RWPE2 (cell line): ENCODE measurements at regions not wholly inside any gene's neighbourhood (a gene's known extent, or its start where the extent isn't known, plus 50 kb on each side); places are given as distances from the start of the nearest gene placed in this dataset.

Experiments
- ATAC-seq: fragments of 200-7000 bp; cut with Tn5 transposase; 3 replicates; pipeline ENCODE4 v1.9.1; 2021; ENCODE audit warnings: low read depth
- DNase-seq: peaks from one replicate; pipeline ENCODE4 v3.0.0-alpha.2; 2020; ENCODE audit warnings: low spot score
- H3K27ac ChIP-seq: fragments of 450-650 bp; 2 replicates; pipeline ENCODE4 v1.5.1; 2017; ENCODE audit warnings: mild to moderate bottlenecking; ENCODE audit not compliant: poor library complexity, severe bottlenecking
- H3K27me3 ChIP-seq: fragments of 250-450 bp; sonication (Bioruptor Pico); 2 replicates; pipeline ENCODE4 v1.5.1; 2021; ENCODE audit warnings: mild to moderate bottlenecking, moderate library complexity; ENCODE audit not compliant: insufficient read depth, poor library complexity, severe bottlenecking
- H3K36me3 ChIP-seq: fragments of 250-450 bp; sonication (Bioruptor Pico); 2 replicates; pipeline ENCODE4 v1.5.1; 2020; ENCODE audit warnings: low read depth, mild to moderate bottlenecking, moderate library complexity
- H3K4me1 ChIP-seq: fragments of 250-450 bp; sonication (Bioruptor Pico); 2 replicates; pipeline ENCODE4 v1.5.1; 2021; ENCODE audit warnings: mild to moderate bottlenecking, moderate library complexity; ENCODE audit not compliant: insufficient read depth, poor library complexity, severe bottlenecking
- H3K4me3 ChIP-seq: fragments of 250-450 bp; sonication (Bioruptor Pico); 2 replicates; pipeline ENCODE4 v1.5.1; 2021; ENCODE audit warnings: mild to moderate bottlenecking, moderate library complexity; ENCODE audit not compliant: severe bottlenecking
- H3K9me3 ChIP-seq: fragments of 250-450 bp; sonication (Bioruptor Pico); 2 replicates; pipeline ENCODE4 v1.5.1; 2021; ENCODE audit warnings: mild to moderate bottlenecking, moderate library complexity; ENCODE audit not compliant: severe bottlenecking
- TF ChIP-seq, protein P1 (sequence below): fragments of 450-650 bp; IDR thresholded peaks from one replicate; pipeline ENCODE4 v1.5.1; 2017; ENCODE audit warnings: mild to moderate bottlenecking, moderate library complexity; ENCODE audit not compliant: poor library complexity, severe bottlenecking

DNA sequence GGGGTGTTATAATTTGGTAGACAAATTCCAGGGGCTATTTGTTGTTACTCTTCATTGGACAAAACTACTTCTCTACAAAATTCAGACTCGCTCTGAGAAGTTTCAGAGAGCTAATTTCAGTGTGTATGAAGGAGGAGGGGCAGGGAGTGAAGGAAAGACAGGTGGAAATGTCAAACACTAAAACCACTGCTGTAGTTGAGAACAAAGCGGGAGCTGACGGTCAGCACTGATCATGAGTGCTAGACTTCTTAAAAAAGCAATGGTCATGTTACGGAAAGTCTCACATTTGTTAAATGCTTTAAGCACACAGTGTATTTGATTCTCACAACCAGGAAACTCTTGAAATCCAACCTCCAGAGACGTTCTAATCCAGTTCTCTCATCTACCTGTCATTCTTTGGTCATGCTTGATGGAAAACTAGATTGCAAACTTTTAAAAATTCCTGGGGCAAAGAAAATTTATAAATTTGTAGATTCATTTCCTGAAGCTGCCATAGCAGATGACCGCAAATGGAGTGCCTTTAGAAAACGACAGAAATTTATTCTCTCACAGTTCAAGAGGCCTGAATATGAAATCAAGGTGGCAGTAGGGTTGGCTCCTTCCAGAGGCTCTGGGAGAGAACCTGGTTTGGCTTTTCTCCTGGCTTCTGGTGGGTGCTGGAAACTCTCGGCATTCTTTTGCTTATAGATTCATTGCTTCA lies 100.7 kb upstream of the CARMIL1 start:
- H3K4me3 ChIP-seq, result no peak overlapping the region
- peak overlapping the region; percentile 24 for H3K27ac ChIP-seq
- H3K9me3 ChIP-seq, result no peaks in the 10 kb centered on the region
- no peaks in the 10 kb centered on the region for H3K27me3 ChIP-seq
- TF ChIP-seq, protein P1, sequence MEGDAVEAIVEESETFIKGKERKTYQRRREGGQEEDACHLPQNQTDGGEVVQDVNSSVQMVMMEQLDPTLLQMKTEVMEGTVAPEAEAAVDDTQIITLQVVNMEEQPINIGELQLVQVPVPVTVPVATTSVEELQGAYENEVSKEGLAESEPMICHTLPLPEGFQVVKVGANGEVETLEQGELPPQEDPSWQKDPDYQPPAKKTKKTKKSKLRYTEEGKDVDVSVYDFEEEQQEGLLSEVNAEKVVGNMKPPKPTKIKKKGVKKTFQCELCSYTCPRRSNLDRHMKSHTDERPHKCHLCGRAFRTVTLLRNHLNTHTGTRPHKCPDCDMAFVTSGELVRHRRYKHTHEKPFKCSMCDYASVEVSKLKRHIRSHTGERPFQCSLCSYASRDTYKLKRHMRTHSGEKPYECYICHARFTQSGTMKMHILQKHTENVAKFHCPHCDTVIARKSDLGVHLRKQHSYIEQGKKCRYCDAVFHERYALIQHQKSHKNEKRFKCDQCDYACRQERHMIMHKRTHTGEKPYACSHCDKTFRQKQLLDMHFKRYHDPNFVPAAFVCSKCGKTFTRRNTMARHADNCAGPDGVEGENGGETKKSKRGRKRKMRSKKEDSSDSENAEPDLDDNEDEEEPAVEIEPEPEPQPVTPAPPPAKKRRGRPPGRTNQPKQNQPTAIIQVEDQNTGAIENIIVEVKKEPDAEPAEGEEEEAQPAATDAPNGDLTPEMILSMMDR, result no peak
- no peaks in the 10 kb centered on the region for H3K36me3 ChIP-seq
- peaks cover 38% of the 10 kb centered on the region for H3K4me1 ChIP-seq
- ATAC-seq, result no peak
- no peak for DNase-seq

DNA sequence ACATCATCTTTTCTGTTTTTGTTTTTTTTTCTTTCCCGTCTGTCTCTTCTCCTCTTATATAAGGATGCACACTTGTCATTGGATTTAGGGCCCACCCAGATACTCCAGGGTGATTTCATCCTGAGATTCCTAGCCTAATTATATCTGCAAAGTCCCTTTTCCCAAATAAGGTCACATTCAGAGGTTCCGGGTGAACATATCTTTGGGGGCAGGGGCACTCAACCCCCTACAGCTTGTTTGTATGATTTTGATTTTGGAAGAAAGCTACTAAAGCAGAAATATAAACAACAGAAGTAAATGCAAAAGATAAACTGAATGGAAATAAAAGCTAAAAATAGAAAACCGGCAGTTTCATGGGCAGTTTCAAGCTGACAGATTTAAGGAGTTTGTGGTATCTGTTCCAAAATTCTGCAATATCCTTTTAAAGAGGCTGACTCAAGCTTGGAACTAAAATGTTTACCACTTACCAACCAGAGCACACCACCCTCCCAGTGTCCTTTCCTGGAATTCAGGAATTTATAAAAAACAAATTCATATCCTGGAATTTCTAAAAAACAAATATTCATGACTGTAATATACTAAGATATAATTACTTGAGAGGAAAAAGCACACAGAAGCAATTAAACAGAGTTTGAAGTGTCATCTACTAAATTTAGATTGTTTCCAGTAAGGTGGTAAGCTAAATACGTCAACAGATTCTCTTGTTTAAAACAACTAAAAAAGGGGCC lies 100.0 kb upstream of the CARMIL1 start:
- no peaks in the 10 kb centered on the region for H3K9me3 ChIP-seq
- ATAC-seq (no peak), DNase-seq (no peak)
- H3K36me3 ChIP-seq, result no peaks in the 10 kb centered on the region
- TF ChIP-seq, protein P1, result no peak
- no peaks in the 10 kb centered on the region for H3K27me3 ChIP-seq
- H3K4me1 ChIP-seq, result peaks cover 32% of the 10 kb centered on the region
- H3K4me3 ChIP-seq, result no peak overlapping the region
- H3K27ac ChIP-seq, result peak overlapping the region; percentile 24

DNA sequence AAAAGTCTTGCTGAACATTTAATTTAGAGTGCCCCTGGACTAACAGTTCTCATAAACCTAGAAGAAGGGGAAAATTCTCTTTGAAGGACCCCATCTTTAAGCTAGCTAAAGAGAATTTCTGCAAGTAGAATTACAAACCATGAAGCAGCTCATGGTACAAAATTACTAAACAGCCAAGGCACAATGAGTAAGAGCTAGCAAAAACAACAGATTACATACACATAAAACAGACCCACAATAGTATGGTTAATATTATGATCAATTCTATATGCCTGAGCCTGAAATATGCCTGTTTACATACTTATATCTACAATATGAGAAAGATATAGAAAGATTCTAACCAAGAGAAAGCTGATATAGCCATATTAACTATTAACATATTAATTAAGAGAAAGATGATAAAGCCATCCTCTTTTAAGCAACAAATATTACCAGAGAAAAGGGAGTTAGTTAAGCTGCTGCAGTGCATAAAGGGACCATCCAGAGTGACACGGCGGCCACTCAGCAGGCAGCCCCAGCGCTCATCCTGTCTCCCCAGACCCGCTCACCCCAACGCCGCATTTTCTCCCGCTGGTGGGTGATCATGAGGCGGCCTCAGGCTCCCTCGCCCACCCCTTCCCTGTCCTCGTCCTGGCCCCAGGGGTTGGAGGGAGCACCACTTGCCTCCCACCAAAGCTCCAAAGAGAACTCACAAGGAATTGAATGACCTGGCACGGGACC lies 98.4 kb upstream of the CARMIL1 start:
- H3K4me3 ChIP-seq, result no peak overlapping the region
- H3K27me3 ChIP-seq, result no peaks in the 10 kb centered on the region
- peaks cover 16% of the 10 kb centered on the region for H3K4me1 ChIP-seq
- no peaks in the 10 kb centered on the region for H3K36me3 ChIP-seq
- no peak overlapping the region for H3K27ac ChIP-seq
- ATAC-seq (no peak), DNase-seq (no peak)
- TF ChIP-seq, protein P1, result no peak
- H3K9me3 ChIP-seq, result no peaks in the 10 kb centered on the region

DNA sequence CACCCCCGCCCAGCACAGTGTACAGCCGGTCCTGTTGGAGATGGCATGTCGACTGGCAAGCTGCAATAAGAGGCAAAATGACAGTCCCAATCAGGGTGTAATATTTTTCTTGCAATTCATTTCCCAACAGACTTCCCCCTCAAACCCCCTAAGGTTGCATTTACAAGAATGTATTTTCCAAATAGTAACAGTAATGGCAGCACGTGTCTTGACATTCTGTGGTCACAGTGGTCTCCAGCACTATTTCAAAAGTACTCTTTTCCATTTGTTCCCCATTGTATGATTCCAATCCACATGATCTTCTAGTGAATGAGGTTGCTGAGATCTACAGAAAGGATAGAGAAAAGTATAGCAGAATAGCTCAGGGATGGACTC lies 97.8 kb upstream of the CARMIL1 start:
- peaks cover 10% of the 10 kb centered on the region for H3K4me1 ChIP-seq
- H3K36me3 ChIP-seq, result no peaks in the 10 kb centered on the region
- ATAC-seq (no peak), DNase-seq (no peak)
- no peaks in the 10 kb centered on the region for H3K27me3 ChIP-seq
- H3K4me3 ChIP-seq, result no peak overlapping the region
- no peak overlapping the region for H3K27ac ChIP-seq
- TF ChIP-seq, protein P1, result no peak
- no peaks in the 10 kb centered on the region for H3K9me3 ChIP-seq
